Panc1 (cell line): ENCODE measurements at regions not wholly inside any gene's neighbourhood (a gene's known extent, or its start where the extent isn't known, plus 50 kb on each side); places are given as distances from the start of the nearest gene placed in this dataset.

ENCODE experiments used
- CTCF ChIP-seq: fragments of 450-650 bp; IDR thresholded peaks from 2 replicates; pipeline ENCODE4 v1.5.1; 2017; ENCODE audit warnings: mild to moderate bottlenecking
- TCF7L2 ChIP-seq: IDR thresholded peaks from 2 replicates; pipeline ENCODE4 v1.6.1; 2011; ENCODE audit warnings: mild to moderate bottlenecking, low read depth, low read length, inconsistent platforms

GRCh38 chr6:140289186-140289585 is 914.7 kb upstream of the CITED2 start:
- TF ChIP-seq CTCF (no peak), TCF7L2 (no peak)
